HG03439 (cell line): ENCODE measurements at regions not wholly inside any gene's neighbourhood (a gene's known extent, or its start where the extent isn't known, plus 50 kb on each side); places are given as distances from the start of the nearest gene placed in this dataset.
A peak's percentile ranks its signal among the peaks of the same experiment; 100 is the strongest.

ENCODE experiments used
- ATAC-seq: cut with Tn5 transposase; IDR thresholded peaks from one replicate; pipeline ENCODE4 v1.9.1; 2021; ENCODE audit warnings: mild to moderate bottlenecking, moderate library complexity; ENCODE audit not compliant: unreplicated experiment

DNA sequence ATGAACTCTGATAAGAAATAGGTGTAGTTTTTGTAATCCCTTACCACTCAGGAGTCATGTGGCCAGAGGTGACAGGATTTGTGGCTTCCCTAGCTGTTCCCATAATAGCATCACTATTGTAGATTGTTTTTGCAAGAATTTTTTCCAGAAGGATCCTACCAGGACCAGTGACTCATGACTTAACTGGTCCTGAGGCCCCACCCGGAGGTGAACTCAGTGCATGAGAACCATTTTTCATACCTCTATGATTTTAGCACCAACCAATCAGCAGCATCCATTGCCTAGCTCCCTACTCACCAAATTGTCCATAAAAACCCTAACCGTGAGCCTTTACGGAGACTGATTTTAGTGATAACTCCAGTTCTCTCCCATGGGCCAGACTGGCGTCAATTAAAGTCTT is 484.8 kb downstream of the PSAT1 start:
- ATAC-seq, result no peak

DNA sequence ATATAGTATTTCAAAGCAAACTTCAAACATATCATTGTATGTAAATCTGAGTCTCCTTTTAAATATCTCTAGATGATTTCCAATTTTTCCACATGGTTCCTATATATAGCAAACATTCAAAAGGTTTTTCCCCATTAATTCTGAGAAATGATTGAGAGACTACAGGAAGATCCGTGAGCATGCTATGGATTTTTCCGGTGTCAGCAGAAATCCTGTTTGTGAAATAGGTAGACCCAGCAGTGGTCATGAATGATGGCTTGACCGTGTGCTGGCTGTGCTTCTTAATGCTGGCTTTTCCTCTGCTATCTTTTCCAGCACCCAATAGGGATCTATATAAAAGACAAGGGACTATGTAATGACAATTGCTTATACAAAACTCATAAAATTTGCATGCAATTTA is 485.3 kb downstream of the PSAT1 start:
- ATAC-seq, result no peak

DNA sequence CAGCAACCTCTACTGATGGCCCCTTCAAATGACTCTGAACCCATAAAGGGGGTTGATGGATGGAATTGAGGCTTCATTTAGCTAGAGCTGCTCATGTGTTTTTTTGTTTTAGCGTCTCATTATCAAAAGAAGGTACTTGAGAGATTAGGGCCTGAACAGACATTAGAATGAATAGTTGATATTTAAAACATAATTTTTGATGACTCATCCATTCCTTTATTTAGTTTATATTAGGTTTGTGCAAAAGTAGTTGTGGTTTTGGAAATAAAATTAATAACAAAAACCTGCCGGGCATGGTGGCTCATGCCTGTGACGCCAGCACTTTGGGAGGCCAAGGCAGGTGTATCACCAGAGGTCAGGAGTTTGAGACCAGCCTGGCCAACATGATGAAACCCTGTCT is 485.9 kb downstream of the PSAT1 start:
- no peak for ATAC-seq

DNA sequence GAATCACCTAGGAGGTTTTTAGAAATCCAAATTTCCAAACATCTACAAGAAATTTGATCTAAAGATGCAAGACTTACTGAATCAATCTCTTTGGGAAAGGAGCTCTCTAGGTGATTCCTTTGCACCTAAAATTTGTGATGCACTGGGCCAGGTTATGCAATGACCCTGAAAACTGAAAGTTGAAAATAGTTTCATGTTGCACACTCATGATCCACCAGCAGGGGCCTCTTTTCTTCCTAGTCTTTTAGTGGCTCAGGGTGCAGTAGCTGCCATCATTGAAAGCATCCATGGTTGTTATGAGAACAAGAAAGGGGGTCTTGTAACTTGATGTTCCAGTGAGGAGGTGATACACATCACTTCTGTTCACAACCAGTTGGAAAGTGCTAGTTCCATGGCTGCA is 486.8 kb downstream of the PSAT1 start:
- ATAC-seq, result no peak

DNA sequence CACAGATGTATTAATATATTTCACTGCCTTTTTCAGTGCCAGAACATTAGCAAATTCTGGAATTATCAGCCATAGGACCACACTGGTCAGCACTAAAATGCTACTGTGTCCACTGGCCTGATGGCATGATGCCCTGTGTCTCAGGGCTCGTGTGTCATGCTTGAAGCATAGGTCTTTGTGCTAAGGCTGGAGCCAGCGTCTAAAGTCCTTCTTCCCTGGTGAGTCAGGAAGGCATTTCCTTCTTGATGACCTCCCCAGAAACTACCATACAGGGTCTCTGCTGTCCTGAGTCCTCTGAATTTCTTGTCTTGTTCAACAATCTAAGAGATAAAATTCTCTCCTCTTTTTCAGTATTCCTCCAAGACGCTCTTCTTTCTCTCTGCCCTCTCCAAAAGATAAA is 489.9 kb downstream of the PSAT1 start:
- ATAC-seq, result no peak

DNA sequence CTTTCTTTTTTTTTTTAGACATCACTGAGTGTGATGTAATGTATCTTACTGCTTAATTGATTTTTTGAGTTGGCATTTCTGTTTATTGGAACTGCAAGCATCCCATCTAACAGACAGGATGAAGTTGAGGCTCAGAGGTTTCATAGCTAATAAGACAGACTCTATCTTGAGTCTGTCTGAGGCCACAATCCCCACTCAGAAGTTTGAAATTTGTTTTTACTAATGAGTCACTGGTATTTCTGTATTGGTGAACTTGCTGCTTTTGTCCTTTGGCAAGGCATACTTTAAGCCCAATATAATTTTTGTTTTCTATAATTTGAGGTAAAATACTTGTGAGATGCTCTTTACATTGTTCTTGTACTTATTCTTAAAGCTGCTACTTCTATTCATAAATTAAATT is 491.2 kb downstream of the PSAT1 start:
- no peak for ATAC-seq

DNA sequence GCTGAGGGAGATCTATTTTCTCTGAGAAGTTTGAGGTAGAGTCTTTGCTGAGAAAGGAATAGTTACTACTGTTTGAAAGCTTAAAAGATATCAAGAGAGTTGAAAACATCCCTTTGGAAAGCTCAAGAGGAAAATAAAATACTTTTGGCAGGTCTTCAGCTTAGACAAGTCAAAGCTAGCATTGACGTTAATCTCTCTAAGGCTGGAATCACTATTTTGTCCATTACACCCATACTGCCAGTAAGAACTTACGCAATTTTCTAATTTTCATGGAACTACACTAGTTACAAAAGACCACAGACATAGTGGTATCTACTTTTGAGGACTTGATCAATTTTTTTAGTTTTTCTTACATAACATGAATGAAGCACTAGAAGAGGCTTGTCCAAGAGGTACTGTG is 494.9 kb downstream of the PSAT1 start:
- ATAC-seq, result no peak

DNA sequence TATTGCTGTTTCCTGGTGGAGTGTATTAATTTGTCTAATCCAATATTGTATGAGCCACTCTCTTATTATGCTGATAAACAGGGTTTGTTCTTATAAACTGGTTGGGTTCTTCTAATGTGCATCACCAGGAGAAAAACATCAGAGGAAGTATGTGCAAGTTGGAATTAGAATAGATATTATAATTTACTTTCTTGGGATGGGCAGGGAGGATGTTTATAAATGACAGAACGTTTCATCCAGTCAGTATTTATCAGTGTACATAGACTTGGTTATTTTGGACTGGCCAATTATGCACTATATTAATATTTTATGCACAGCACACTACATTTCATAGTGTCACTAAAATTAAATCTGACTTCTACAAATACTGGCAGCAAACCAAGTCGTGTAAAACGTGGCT is 495.8 kb downstream of the PSAT1 start:
- ATAC-seq, result no peak

DNA sequence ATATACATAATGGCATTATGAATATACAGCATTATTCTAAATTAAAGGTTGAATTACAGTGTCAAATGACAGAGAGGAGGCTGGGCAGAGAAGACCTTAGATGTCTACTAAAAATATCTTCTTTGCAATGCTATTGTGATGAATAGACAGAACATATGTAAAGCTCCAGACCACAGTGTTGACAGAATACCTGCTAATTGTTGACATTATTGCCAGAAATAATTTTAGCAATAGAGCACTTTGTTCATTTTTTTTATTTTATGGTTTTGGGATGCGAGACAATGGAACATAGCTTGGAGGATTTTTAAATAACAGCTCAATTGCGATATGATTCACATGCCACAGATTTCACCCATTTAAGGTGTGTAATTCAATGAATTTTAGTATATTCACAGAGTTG is 508.8 kb downstream of the PSAT1 start:
- ATAC-seq, result no peak

DNA sequence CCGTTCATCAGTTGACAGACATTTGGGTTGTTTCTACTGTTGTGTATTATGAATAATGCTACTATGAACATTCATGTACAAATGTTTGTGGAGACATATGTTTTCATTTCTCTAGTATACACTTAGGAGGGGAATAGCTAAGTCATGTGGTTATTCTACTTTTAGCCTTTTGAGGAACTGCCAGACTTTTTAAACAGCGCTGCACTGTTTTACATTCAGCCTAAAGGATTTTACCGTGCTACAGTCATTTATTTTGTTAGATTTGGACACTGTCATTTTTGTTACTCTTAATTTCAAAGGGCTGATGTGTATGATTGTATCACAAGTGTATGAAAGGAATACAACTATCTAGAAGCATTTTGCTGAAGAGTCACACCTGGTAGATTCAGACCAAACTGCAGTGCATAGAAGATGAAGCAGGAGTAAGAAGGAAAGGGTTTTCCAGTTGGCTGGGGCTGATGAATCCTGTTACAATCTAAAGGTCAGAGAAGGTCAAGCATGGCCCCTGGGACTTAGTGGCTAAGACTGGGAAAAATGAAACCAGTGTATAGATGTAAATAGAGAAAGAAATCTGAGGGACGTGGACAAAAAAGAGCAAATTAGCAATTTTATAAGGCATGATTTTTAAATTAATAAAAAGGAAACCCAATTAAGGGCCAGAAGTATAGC is 509.7 kb downstream of the PSAT1 start:
- no peak for ATAC-seq

DNA sequence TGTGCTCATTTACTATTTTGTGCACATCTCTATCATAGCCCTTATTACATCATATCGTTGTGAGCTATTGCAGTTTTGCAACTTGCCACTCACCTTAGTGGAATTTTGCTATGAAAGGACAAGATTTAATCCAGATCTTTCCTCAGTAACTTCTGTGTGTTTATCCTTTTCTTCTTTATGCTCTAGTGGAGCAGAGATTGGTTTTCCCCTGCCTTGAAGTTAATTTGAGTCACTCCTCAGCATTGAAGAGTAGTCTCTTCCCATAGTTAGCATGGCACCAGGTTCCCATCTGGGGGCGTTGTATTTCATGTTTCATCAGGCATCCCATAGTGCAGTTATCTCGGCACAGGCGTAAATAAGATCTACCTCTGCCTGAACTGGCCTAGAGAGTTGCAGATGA is 510.4 kb downstream of the PSAT1 start:
- ATAC-seq, result no peak

DNA sequence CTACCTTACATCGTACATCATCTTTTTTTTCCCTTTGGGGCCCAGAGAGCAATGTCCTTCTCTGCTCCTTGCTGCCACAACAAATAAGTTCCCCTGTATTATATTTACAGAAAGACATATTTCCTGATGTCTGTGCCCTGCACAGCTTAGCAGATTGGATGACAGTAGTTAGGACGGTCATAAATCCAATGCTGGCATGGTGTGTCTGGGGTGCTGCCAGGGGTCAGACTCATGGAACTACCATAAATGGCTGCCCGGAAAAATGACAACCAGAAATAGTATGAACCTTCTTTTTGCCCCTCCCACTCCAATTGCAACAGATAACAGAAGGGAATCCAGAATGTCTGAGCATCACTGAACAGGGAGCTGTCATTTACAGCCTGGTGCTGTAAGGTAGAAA is 511.1 kb downstream of the PSAT1 start:
- ATAC-seq, result no peak

DNA sequence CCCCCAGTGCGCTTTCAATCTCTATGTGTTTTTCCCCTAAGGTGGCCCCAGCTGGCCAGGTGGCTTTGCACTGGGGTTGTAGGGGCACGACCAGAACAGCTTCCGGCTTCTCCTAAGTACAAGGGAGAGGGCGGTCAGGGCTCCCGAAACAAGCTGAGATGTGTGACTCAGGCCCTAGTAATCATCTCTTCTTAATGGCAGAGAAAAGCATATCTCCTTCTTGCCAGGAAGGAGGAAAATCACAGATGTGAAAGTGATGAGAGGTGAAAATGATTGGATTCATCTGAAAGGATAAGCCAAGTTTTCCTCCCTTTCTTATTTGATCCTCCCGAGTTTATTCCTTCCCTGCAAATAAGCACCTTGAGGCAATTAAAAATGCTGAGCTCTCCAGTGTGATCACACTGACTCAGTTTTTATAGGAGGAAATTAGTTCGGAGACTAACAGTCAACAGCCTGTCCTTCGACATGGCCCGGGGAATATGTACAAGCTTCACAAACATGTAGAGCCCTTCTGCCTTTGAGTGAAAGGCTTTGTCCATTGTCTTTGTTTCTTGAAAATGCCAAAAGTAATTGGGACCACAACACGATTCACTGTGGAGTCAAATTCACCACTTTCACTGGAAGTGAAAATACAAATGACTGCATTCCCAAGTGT is 514.8 kb downstream of the PSAT1 start:
- ATAC-seq, result no peak

DNA sequence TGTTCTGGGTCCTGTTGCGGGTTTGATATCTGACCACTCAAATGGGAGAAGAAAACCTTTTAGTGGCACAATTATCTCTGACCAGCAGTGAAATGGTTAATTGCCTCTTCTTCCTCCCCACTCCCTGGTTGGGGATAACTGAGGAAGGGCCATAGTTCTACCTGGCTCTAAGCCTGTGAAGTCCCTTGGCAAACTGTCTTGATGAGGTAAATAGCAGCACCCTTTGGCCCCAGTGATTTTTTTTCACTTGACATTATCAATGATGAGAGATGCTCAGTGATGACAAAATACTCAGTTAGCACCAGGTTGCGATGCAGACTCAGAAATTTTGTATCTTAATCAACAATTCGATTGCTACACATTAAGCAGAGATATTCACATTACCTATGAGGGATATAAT is 515.7 kb downstream of the PSAT1 start:
- no peak for ATAC-seq

DNA sequence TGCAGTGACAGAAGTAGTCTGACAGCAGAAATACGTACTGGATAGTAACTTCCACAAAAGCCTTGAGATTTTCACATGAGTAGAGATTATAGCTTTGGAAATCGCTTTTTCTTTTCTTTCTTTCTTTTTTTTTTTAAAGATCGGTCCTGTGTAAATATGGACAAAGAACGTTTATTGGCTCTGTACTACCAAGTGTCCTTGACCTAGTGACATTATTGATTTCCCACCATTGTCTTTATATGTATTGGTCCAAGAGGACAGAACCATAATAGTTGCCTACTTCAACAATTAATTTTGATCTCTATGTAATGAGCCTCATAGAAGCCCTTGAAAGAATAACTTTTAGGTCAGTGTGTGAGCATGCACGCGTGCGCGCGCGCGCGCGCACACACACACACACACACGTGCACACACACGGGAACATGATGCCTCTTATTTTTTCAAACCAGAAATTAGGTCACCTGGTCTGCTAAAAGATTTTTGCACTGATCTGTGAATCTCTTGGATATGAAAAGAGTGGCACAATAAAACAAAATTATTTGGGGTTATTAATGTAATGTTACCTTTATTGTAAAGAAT is 516.8 kb downstream of the PSAT1 start:
- ATAC-seq, result no peak

DNA sequence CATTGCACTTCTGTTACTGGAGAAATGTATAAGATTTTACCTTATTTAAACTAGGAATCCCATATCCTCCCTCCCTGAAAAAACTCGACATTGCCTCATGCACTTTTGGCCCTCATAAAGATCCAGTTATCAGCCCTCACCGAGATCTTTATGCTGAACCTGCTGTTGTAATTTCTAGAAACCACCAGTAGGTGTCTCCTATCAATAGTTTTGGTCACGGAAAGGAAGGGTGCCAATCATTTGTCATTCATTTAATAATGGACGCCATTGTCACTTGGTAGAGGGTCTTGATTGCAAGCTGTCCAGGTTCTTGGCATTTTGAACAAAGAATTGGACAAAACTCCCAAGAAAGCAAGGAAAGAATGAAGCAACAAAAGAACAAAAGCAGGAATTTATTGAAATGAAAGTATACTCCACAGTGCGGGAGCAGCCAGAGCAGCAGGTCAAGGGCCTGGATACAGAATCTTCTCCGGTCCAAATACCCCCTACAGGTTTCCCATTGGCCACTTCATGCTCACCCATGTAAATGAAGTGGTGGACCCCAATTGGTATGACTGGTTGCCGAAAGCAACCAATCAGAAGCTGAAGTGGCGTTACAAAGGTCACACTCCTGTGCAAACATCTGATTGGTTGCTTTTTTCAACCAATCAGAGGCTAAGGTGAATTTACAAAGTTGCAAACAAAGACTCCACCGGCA is 524.3 kb downstream of the PSAT1 start:
- ATAC-seq, result peak; percentile 80

DNA sequence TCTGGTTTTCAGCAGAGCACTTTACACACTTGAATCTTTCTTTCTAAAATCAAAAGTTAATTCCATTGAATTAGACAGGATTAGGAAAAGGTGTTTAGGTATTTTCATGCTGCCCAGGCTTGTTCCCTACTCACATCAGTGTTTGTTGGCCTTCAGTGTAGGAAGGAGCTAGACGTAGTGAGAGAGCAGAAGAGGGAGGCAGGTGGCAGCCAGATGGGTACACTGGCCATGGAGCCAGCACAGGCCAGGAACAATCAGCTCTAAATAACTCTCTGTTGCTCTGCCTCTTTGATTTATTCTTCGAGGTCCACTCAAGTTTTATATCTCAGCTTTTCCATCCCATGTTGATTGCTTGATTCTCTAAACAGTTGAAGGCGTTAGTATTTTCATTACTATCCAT is 529.6 kb downstream of the PSAT1 start:
- ATAC-seq, result no peak

DNA sequence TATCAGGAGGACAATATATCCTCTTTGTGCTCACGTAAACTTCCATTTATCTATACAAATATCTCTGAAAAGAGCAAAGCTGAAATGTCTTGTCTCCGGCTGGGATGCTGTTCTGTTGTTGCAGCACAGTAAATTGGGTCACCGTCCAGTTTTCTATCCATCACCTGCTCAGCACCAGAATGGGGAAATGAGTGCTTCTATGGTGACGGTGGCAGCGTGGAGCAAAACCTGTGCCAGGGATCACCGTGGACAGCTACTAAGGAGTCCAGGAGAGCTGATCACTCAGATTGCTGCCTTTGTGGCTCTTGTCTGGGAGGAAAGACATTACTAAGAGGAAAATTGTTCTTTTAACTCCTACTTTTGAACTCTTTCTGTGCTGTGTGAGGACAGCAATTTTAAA is 531.6 kb downstream of the PSAT1 start:
- no peak for ATAC-seq

DNA sequence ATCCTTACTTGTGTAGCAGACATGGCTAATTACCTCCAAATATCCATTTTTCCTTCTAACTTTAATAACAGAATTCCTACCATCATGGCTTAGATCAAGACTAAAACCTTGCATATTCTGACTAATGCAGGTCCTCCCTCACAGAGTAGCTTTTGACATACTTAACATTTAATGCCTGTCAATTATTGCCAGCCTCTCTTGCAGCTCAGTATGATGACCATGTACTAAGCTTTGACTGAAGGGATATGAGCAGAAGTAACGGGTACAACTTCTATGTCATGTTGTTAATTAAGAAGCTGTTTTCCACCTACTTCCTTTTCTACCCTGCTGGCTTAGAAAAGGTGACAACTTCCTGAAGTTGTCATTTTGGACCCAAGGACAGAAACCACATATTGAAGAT is 533.4 kb downstream of the PSAT1 start:
- no peak for ATAC-seq

DNA sequence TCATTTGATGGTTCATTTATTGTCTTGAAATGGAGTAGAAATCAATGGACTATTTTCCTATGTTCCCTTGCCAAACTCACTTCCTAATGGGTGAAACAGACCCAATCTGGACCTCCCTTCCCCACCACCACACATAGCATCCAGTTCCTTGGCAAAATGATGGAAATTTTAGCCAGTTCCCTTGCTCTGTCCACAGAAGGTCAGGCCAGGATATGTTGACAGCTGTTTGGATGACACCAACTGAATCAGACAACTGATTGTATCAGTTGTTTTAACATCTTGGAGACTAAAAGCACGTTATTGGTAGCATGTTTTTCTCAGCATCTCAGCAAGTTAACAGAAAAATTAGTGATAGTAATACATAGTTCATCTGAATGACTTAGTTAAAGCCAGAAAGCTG is 534.8 kb downstream of the PSAT1 start:
- ATAC-seq, result no peak

DNA sequence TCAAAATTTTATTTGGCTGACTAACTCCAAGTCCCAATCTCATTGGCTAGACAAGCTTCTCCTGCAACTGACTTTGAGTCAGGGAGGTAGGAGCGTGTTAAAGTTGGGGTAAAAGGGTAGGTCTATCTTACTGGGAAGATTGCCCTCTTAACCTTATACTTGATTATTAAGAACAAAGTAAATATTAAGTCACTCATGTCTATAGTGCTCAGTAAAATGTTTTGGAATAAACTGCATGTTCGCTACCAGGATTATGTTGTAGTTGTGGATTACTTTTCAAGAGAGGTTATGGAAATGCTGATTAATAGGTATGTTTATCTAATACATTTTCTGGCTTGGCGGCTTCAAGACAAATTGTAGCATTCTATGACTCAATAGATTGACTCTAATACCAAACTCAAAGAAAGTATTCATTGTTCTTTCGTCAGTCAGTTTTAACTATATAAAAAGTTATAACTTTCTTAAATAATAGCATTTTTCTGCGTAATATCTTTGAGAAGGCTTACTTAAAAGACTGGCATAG is 539.1 kb downstream of the PSAT1 start:
- no peak for ATAC-seq

DNA sequence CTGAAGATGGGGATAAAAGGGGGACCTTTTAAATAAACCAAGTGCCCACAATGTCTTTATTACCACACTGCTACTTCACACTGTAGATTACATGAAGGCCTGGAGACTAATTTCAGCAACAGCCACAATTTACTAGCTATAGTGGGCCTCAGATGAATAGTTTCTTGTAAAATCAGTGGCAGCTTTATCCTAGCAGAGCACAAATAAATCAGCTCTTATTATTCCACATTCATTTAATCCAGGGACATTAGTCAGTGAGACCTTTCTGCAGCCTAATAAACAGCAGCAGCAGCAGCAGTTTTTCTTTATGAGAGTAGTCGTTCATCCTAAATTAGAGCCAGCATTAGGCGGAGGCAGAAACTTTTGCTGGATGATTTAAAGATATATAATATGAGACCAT is 542.3 kb downstream of the PSAT1 start:
- no peak for ATAC-seq
